Panc1 (cell line): ENCODE measurements at regions not wholly inside any gene's neighbourhood (a gene's known extent, or its start where the extent isn't known, plus 50 kb on each side); places are given as distances from the start of the nearest gene placed in this dataset.

Source experiments
- ATAC-seq: fragments of 200-7000 bp; cut with Tn5 transposase; 2 replicates; pipeline ENCODE4 v1.9.1; 2020; ENCODE audit warnings: mild to moderate bottlenecking, moderate library complexity
- BruUV-seq: library from RNA; stranded (reverse); fragments of 400-500 nt; replicated peaks from 2 replicates; lab custom pipeline; 2021; lab: Mats Ljungman, UMichigan
- CTCF ChIA-PET: fragments of 300-600 bp; sonication (Branson Sonifier 250); formaldehyde crosslinking; loops from one replicate; lab custom pipeline; 2022; ENCODE audit warnings: antibody characterized with exemption; lab: Charles Lee
- POLR2A ChIA-PET: fragments of 300-600 bp; sonication (Branson Sonifier 250); formaldehyde crosslinking; loops from one replicate; lab custom pipeline; 2022; ENCODE audit warnings: antibody characterized with exemption; lab: Charles Lee
- DNase-seq: peaks from one replicate; pipeline ENCODE4 v3.0.0-alpha.2; 2010; ENCODE audit warnings: low read depth, low spot score
- H3K27ac ChIP-seq: 2 replicates; pipeline ENCODE4 v1.5.1; 2011; ENCODE audit warnings: mild to moderate bottlenecking, low read length, inconsistent platforms
- H3K27me3 ChIP-seq: fragments of 200-500 bp; sonication (Bioruptor generic); 2 replicates; pipeline ENCODE4 v1.6.0; 2014; ENCODE audit warnings: low read length, inconsistent platforms; ENCODE audit not compliant: control insufficient read depth, insufficient read depth
- H3K36me3 ChIP-seq: fragments of 200-500 bp; sonication (Bioruptor generic); 2 replicates; pipeline ENCODE4 v1.5.1; 2014; ENCODE audit warnings: inconsistent platforms, mild to moderate bottlenecking, low read length, moderate library complexity; ENCODE audit not compliant: control insufficient read depth, insufficient read depth
- H3K4me1 ChIP-seq: 2 replicates; pipeline ENCODE4 v1.5.1; 2011; ENCODE audit warnings: inconsistent platforms, mild to moderate bottlenecking, low read length, moderate library complexity; ENCODE audit not compliant: control insufficient read depth, insufficient read depth
- H3K4me3 ChIP-seq, 2 experiments: 2 replicates each; pipeline ENCODE4 v1.5.1; 2011 to 2012; ENCODE audit warnings: low read depth in 2 of 2, low read length in 2 of 2, mild to moderate bottlenecking in 2 of 2, inconsistent platforms in 1 of 2, moderate library complexity in 1 of 2
- H3K9me3 ChIP-seq: fragments of 200-500 bp; sonication (Bioruptor generic); 2 replicates; pipeline ENCODE4 v1.5.1; 2014; ENCODE audit warnings: low read depth, mild to moderate bottlenecking, inconsistent platforms, low read length, moderate library complexity; ENCODE audit not compliant: control insufficient read depth, insufficient read depth
- POLR2AphosphoS5 ChIP-seq: IDR thresholded peaks from 2 replicates; pipeline ENCODE4 v1.6.1; 2012; ENCODE audit warnings: mild to moderate bottlenecking, low read depth, low read length, moderate library complexity
- SIN3A ChIP-seq: IDR thresholded peaks from 2 replicates; pipeline ENCODE4 v1.6.1; 2012; ENCODE audit warnings: low read depth, mild to moderate bottlenecking, low read length, moderate library complexity, borderline replicate concordance; ENCODE audit not compliant: insufficient read depth
- TCF7L2 ChIP-seq: IDR thresholded peaks from 2 replicates; pipeline ENCODE4 v1.6.1; 2011; ENCODE audit warnings: mild to moderate bottlenecking, low read depth, low read length, inconsistent platforms
- in situ Hi-C: cut with HindIII; loops from 2 replicates; pipeline ENCODE4 v1.10.0; 2016; ENCODE audit warnings: low sequenced_read_pairs, low pct_unique_long_range_greater_than_20kb
- intact Hi-C: fragments of 100-400 bp; cut with micrococcal nuclease; formaldehyde crosslinking; loops from one replicate; pipeline ENCODE4 v1.10.0; 2022; ENCODE audit not compliant: unreplicated experiment
- TF ChIP-seq, protein P1 (sequence below): fragments of 450-650 bp; IDR thresholded peaks from 2 replicates; pipeline ENCODE4 v1.5.1; 2017; ENCODE audit warnings: mild to moderate bottlenecking
- TF ChIP-seq, protein P2 (sequence below), 2 experiments: IDR thresholded peaks; 2 replicates each; pipeline ENCODE4 v1.6.1; 2011 to 2012; ENCODE audit warnings: low read depth in 2 of 2, control low read depth in 1 of 2, low read length in 1 of 2, mild to moderate bottlenecking in 1 of 2, moderate library complexity in 1 of 2; ENCODE audit not compliant: insufficient read depth in 1 of 2

DNA sequence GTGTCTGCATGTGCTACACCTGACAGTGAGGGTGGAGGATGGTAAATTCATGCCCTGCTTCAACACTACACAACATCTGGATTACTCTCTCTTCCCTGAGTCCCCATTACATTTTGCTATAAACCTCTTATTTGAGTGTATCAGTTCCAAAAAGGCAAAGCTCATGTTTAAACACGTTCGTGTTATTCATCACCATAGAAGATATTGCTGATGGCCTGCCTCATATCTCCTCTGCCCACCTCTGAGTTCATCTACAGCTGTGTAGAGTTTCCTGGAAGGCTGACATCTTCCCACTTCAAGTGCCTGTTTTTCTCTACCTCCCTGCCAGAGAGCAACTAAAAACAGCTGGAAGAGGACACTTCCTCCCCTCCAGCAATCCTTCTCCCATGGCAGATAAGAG is 433.2 kb downstream of the ISL1 start:
- POLR2A ChIA-PET: interaction anchor here (0.6 kb wide), 1 partner anchor 15 kb away, joined by 3 read pairs; no protein-coding TSS in a partner anchor

DNA sequence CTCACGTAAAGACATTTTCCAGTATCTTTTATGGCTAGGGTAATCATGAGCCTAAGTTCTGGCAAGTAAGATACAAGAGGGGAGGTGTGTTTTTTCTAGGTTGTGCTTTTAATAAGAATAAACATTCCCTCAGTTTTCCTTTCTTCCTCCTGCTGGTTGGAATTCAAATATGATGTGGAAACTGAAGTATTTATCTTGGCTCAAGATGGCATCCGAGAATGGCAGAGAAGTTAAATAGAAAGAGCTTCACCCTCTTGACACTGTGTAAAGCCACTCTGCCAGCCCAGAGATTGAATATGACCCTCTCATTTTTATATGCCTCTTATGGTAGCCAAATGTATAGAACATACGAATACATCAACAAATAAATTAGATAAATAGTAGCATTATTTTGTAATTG is 438.4 kb downstream of the ISL1 start:
- Histone ChIP-seq H3K9me3 (no peaks in the 10 kb centered on the region), H3K27ac (no peak overlapping the region), H3K27me3 (no peaks in the 10 kb centered on the region), H3K4me3 (no peak overlapping the region), H3K4me1 (no peaks in the 10 kb centered on the region), H3K36me3 (no peaks in the 10 kb centered on the region)
- intact Hi-C loops: no loop called here
- BruUV-seq: no TSS peak
- ChIA-PET CTCF (no interaction called here), POLR2A (no interaction called here)
- TF ChIP-seq, protein P1, sequence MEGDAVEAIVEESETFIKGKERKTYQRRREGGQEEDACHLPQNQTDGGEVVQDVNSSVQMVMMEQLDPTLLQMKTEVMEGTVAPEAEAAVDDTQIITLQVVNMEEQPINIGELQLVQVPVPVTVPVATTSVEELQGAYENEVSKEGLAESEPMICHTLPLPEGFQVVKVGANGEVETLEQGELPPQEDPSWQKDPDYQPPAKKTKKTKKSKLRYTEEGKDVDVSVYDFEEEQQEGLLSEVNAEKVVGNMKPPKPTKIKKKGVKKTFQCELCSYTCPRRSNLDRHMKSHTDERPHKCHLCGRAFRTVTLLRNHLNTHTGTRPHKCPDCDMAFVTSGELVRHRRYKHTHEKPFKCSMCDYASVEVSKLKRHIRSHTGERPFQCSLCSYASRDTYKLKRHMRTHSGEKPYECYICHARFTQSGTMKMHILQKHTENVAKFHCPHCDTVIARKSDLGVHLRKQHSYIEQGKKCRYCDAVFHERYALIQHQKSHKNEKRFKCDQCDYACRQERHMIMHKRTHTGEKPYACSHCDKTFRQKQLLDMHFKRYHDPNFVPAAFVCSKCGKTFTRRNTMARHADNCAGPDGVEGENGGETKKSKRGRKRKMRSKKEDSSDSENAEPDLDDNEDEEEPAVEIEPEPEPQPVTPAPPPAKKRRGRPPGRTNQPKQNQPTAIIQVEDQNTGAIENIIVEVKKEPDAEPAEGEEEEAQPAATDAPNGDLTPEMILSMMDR: no peak
- TF ChIP-seq TCF7L2 (no peak), SIN3A (no peak), POLR2AphosphoS5 (no peak)
- TF ChIP-seq, protein P2, sequence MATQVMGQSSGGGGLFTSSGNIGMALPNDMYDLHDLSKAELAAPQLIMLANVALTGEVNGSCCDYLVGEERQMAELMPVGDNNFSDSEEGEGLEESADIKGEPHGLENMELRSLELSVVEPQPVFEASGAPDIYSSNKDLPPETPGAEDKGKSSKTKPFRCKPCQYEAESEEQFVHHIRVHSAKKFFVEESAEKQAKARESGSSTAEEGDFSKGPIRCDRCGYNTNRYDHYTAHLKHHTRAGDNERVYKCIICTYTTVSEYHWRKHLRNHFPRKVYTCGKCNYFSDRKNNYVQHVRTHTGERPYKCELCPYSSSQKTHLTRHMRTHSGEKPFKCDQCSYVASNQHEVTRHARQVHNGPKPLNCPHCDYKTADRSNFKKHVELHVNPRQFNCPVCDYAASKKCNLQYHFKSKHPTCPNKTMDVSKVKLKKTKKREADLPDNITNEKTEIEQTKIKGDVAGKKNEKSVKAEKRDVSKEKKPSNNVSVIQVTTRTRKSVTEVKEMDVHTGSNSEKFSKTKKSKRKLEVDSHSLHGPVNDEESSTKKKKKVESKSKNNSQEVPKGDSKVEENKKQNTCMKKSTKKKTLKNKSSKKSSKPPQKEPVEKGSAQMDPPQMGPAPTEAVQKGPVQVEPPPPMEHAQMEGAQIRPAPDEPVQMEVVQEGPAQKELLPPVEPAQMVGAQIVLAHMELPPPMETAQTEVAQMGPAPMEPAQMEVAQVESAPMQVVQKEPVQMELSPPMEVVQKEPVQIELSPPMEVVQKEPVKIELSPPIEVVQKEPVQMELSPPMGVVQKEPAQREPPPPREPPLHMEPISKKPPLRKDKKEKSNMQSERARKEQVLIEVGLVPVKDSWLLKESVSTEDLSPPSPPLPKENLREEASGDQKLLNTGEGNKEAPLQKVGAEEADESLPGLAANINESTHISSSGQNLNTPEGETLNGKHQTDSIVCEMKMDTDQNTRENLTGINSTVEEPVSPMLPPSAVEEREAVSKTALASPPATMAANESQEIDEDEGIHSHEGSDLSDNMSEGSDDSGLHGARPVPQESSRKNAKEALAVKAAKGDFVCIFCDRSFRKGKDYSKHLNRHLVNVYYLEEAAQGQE (IDR thresholded peaks at IDR 0.05; ENCODE audit: insufficient read depth in 1 of 2, low read depth in 2 of 2, low read length in 1 of 2): no peak
- in situ Hi-C loops: no loop called here
- ATAC-seq: no peak
- no peak for DNase-seq

More for the DNA sequence above, 433.2 kb downstream of the ISL1 start:
- Histone ChIP-seq H3K4me3 (no peak overlapping the region), H3K36me3 (no peaks in the 10 kb centered on the region), H3K9me3 (no peaks in the 10 kb centered on the region), H3K4me1 (no peaks in the 10 kb centered on the region), H3K27me3 (no peaks in the 10 kb centered on the region), H3K27ac (no peak overlapping the region)
- in situ Hi-C loops (no loop called here), intact Hi-C loops (no loop called here)
- no peak for DNase-seq
- no TSS peak for BruUV-seq
- CTCF ChIA-PET: no interaction called here
- no peak for TF ChIP-seq TCF7L2
- TF ChIP-seq, protein P2 (IDR thresholded peaks at IDR 0.05; ENCODE audit: insufficient read depth in 1 of 2, low read depth in 2 of 2, low read length in 1 of 2): no peak
- no peak for TF ChIP-seq SIN3A
- TF ChIP-seq, protein P1: no peak
- ATAC-seq: no peak
